Common myeloid progenitor, CD34-positive (primary cell): ENCODE measurements at regions not wholly inside any gene's neighbourhood (a gene's known extent, or its start where the extent isn't known, plus 50 kb on each side); places are given as distances from the start of the nearest gene placed in this dataset.
"Not testable (repeated sequence)": the region's sequence is repeated elsewhere in the genome, so short reads cannot be mapped to it uniquely, and the experiment has no call there.

Experiments
- CTCF ChIA-PET: fragments of 350-600 bp; sonication (Branson Sonifier 250); formaldehyde crosslinking; loops from one replicate; lab custom pipeline; 2021; ENCODE audit warnings: antibody characterized with exemption; lab: Charles Lee
- POLR2A ChIA-PET: fragments of 350-600 bp; sonication (Branson Sonifier 250); formaldehyde crosslinking; loops from one replicate; lab custom pipeline; 2021; ENCODE audit warnings: antibody characterized with exemption; lab: Charles Lee
- DNase-seq, 3 donors: peaks; one replicate each; pipeline versions ENCODE4 v3.0.0 to v3.0.0-alpha.2; 2013
- H3K27ac ChIP-seq, 2 experiments: 1 replicate in 1 of 2; 2 replicates in 1 of 2; pipeline ENCODE4 v1.7.0; 2013; ENCODE audit warnings: inconsistent platforms in 2 of 2, low read length in 2 of 2, mild to moderate bottlenecking in 2 of 2, low read depth in 1 of 2, moderate library complexity in 1 of 2; ENCODE audit not compliant: severe bottlenecking in 2 of 2, insufficient read depth in 1 of 2, poor library complexity in 1 of 2
- H3K27me3 ChIP-seq, 5 experiments: replicated peaks in 2 of 5; 1 replicate in 3 of 5; 2 replicates in 2 of 5; pipeline versions ENCODE4 v1.6.1 to v1.7.0; 2013; ENCODE audit warnings: low read length in 4 of 5, mild to moderate bottlenecking in 2 of 5, moderate library complexity in 2 of 5, inconsistent platforms in 1 of 5; ENCODE audit not compliant: insufficient read depth in 5 of 5, control insufficient read depth in 4 of 5
- H3K36me3 ChIP-seq, 4 experiments: 1 replicate in 2 of 4; 2 replicates in 2 of 4; pipeline versions ENCODE4 v1.6.1 to v1.7.0; 2013; ENCODE audit warnings: low read length in 3 of 4, control low read depth in 1 of 4, mild to moderate bottlenecking in 1 of 4; ENCODE audit not compliant: control insufficient read depth in 4 of 4, insufficient read depth in 4 of 4
- H3K4me1 ChIP-seq, 4 experiments: 1 replicate in 3 of 4; 2 replicates in 1 of 4; pipeline versions ENCODE4 v1.6.1 to v1.7.1; 2013; ENCODE audit warnings: low read length in 3 of 4, mild to moderate bottlenecking in 3 of 4, control low read depth in 1 of 4, inconsistent platforms in 1 of 4, moderate library complexity in 1 of 4; ENCODE audit not compliant: control insufficient read depth in 4 of 4, insufficient read depth in 4 of 4; ENCODE audit errors: control extremely low read depth in 1 of 4
- H3K4me3 ChIP-seq, 7 experiments: 1 replicate in 4 of 7; 2 replicates in 3 of 7; pipeline versions ENCODE4 v1.5.1 to v1.7.0; 2013; ENCODE audit warnings: mild to moderate bottlenecking in 7 of 7, low read length in 6 of 7, moderate library complexity in 6 of 7, inconsistent platforms in 2 of 7, low read depth in 2 of 7, control low read depth in 1 of 7; ENCODE audit not compliant: insufficient read depth in 4 of 7, control insufficient read depth in 1 of 7; ENCODE audit errors: extremely low read depth in 1 of 7
- H3K9me3 ChIP-seq, 5 experiments: 1 replicate in 4 of 5; 2 replicates in 1 of 5; pipeline versions ENCODE4 v1.6.1 to v1.7.1; 2013; ENCODE audit warnings: low read length in 4 of 5, mild to moderate bottlenecking in 2 of 5, inconsistent platforms in 1 of 5, low read depth in 1 of 5, moderate library complexity in 1 of 5; ENCODE audit not compliant: control insufficient read depth in 4 of 5, insufficient read depth in 2 of 5; ENCODE audit errors: control extremely low read depth in 1 of 5
- whole genome bisulfite sequencing: methylation state at CpG from one replicate; pipeline ENCODE4 v1.1.5; 2013; ENCODE audit not compliant: insufficient coverage; 5-methylcytosine and 5-hydroxymethylcytosine counted together

DNA sequence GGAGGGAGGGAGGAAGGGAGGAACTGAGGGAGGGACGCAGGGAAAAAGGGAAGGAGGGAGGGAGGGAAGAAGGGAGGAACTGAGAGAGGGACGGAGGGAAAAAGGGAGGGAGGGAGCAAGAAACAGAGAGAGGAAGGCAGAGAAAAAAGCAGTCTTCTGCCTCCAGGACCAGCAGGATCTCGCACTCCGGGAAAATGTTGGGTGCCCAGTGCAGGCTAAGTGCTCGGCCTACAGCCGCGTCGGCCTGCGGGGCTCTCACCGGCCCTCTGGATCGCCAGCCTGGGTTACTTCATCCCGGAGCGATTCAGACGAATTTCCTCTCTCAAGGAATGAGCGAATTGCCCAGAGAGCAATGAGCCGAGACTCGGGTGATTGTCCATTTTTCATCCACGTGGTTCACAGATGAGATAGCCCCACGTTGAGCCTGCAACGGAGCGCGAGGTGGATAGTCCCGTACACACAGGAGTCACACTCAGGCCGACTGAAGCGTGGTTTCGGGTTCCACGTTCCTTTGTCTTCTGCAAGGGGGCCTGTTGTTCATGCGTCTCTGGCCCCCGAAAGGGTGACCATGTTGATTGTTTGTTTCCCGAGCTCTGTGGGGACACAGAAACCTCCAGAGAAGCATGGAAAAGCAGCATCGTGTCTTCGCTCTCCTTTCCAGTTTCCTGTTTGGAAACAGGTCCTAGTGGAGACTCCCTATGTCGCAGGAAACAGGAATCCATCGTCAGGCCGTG lies 1937.1 kb upstream of the DEFB115 start:
- POLR2A ChIA-PET, H3K36me3 ChIP-seq, DNase-seq, H3K27ac ChIP-seq, H3K4me1 ChIP-seq, H3K4me3 ChIP-seq: not testable (repeated sequence)
- CTCF ChIA-PET: interaction anchor here (1.2 kb wide), 1 partner anchor 1029 kb away, joined by 3 read pairs; no protein-coding TSS in a partner anchor
- 66% methylated on average over 35 of the region's 35 CpGs for WGBS
- H3K9me3 ChIP-seq: peaks cover 0 to 22% (median 7%) of the 10 kb centered on the region in 5 experiments
- peaks cover 0 to 21% (median 0%) of the 10 kb centered on the region in 5 experiments for H3K27me3 ChIP-seq

DNA sequence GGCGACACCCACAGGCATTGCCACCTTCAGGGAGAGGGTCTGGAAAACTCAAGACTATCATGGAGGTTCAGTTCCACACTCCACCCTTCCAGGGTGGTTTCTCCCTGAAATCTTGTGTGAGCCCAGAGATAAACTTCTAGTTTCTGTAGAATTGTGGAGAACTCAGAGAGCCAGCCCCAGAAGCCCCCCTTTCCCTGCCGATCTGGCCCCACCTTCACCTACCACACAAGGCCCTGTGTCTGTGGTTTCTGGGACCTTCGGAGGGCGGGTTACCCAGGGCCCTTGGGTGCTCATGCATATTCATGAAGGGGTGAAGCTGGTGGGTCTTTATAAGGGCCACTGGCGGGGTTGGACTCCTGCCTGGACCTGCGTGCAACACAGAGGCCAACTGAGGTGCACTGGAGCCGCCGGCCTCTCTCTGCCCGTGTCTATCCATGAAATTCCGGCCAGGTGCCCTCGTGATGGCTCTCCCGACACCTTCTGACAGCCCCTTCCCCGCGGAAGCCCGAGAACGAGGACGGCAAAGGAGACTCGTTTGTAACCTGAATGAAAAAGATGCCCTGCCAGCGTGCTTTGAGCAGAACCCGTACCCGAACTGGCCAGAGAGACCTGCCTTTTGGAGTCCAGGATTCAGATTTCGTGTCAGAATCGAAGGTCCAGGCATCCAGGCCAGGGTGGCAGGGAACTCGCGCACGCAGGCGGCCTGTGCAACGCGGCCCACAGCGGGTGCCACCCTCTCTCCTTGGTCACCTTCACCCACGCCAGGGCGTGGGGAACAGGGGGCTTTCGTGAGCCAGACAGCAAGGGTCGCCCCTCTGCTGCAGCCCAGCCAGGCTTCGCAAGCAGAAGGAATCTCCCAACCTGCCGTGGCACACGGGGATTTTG lies 1933.6 kb upstream of the DEFB115 start:
- Histone ChIP-seq H3K27me3 (peaks cover 0 to 18% (median 0%) of the 10 kb centered on the region in 5 experiments), H3K9me3 (peaks cover 0 to 27% (median 8%) of the 10 kb centered on the region in 5 experiments)
- DNase-seq, H3K36me3 ChIP-seq, H3K27ac ChIP-seq, H3K4me3 ChIP-seq, H3K4me1 ChIP-seq, POLR2A ChIA-PET: not testable (repeated sequence)
- CTCF ChIA-PET: interaction anchor here (0.8 kb wide), 1 partner anchor 1025 kb away, joined by 3 read pairs; no protein-coding TSS in a partner anchor
- 87% methylated on average over 33 of the region's 37 CpGs for WGBS

DNA sequence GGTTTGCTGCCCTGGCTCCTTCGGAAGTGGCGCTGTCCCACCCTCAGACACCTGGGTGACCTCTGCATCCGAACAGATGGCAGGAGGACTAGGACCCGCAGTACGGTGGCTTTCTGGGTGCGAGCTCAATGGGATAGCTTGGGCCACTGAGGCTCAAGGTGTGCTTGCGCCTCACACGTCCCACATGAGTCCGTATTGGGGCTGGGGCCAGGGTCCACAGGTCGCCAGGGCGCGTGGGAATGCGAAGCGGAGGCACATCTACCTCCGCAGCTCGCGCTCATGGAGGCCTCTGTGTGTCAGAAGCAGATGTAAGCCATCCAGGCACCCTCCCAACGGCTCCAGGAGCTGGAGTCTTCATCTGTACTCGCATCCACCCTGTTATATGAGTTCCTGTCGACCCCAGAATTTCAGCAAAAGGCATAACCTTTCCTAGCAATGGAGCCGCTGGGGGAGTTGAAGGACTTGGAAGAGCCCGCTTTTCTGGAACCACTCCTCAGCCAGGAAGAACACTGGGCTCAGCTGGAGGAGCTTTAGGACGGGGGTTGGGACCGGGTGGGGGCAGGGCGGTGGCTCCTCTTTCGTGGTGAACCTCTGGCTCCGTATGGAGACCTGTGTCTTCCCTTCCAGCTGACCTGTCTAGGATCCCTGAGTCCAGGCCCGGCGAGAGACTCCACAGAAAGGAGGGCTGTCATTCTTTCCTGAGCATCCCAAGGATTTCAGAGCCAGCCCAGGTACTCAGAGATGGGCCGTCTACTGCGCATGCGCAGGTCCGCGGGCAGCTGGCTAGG lies 1932.8 kb upstream of the DEFB115 start:
- H3K9me3 ChIP-seq: peaks cover 0 to 22% (median 6%) of the 10 kb centered on the region in 5 experiments
- H3K4me3 ChIP-seq, H3K36me3 ChIP-seq, DNase-seq, H3K27ac ChIP-seq, POLR2A ChIA-PET, H3K4me1 ChIP-seq: not testable (repeated sequence)
- WGBS: 80% methylated on average over 31 of the region's 34 CpGs
- peaks cover 0 to 12% (median 0%) of the 10 kb centered on the region in 5 experiments for H3K27me3 ChIP-seq
- CTCF ChIA-PET: interaction anchor here (0.8 kb wide), 1 partner anchor 1025 kb away, joined by 3 read pairs; no protein-coding TSS in a partner anchor

DNA sequence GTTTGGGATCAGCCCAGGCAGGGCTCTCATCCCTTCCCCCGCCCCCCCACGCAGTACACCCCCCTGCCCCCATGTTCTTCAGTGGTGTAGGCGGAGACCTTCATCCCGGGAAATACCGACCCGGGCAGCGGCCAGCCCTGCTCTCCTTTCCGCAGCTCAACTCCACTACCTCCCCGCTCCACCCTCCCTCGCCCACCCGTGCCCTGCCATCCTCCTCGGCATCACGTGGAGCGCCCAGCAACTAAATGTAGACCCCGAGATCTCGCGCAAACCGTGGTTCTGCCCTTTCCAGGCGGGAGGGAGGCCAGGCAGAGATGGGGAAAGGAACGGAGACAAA lies 1932.2 kb upstream of the DEFB115 start:
- CTCF ChIA-PET: no interaction called here
- Histone ChIP-seq H3K27ac (no peak overlapping the region), H3K9me3 (peaks cover 0 to 17% (median 6%) of the 10 kb centered on the region in 5 experiments), H3K27me3 (peaks cover 0 to 8% (median 0%) of the 10 kb centered on the region in 5 experiments), H3K36me3 (no peaks in the 10 kb centered on the region), H3K4me3 (no peak overlapping the region), H3K4me1 (no peaks in the 10 kb centered on the region)
- POLR2A ChIA-PET: no interaction called here
- 81% methylated on average over 20 of the region's 20 CpGs for WGBS
- no peak for DNase-seq

DNA sequence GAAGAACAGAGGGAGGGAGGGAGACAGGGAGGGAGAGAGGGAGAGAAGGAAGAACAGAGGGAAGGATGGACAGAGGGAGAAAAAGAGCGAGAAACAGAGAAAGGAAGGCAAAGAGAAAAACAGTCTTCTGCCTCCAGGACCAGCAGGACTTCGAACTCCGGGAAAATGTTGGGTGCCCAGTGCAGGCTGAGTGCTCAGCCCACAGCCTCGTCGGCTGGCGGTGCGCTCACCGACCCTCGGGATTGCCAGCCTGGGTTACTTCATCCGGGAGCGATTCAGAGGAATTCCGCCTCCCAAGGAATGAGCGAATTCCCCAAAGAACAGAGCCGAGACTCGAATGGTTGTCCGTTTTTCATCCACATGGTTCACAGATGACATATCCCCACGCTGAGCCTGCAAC lies 1931.7 kb upstream of the DEFB115 start:
- H3K27ac ChIP-seq, DNase-seq, CTCF ChIA-PET, H3K36me3 ChIP-seq, POLR2A ChIA-PET, H3K27me3 ChIP-seq, H3K4me1 ChIP-seq, H3K4me3 ChIP-seq: not testable (repeated sequence)
- 82% methylated on average over 5 of the region's 17 CpGs for WGBS
- H3K9me3 ChIP-seq: peaks cover 0 to 17% (median 9%) of the 10 kb centered on the region in 5 experiments

DNA sequence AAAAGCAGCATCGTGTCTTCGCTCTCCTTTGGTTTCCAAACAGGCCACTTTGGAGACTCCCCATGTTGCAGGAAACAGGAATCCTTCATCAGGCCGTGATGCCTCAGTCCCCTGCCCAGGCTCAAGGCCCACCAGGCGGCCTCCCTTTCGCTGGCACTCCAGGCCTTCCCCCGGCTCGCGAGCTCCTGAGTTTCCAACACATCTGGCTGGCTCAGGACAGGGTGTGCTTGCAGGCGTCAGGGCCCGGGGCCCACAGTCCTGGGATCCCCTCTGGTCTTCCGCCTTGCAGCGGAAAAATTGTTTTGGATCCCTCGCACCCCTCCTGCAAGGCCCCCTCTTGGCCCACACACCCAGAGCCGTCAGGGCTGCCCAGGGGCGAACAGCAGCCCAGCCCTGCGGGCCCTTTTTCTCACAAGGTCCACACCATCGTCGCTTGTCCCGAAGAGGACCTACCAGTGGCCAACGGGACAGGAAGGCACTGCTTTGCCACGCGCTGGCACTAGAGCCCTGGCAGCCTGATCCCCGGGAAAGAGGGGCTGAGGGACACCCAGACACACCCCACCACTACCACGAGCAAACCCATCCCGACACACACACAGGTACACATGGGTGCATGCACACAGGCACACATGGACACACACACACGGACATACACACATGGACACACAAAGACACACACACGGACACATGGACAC lies 1930.9 kb upstream of the DEFB115 start:
- H3K27ac ChIP-seq: no peak overlapping the region
- 75% methylated on average over 24 of the region's 27 CpGs for WGBS
- no peak overlapping the region for H3K4me3 ChIP-seq
- ChIA-PET POLR2A (no interaction called here), CTCF (no interaction called here)
- no peaks in the 10 kb centered on the region for H3K36me3 ChIP-seq
- H3K9me3 ChIP-seq: peaks cover 0 to 18% (median 10%) of the 10 kb centered on the region in 5 experiments
- no peak for DNase-seq
- H3K4me1 ChIP-seq: no peaks in the 10 kb centered on the region
- peaks cover 0 to 4% (median 0%) of the 10 kb centered on the region in 5 experiments for H3K27me3 ChIP-seq
